B cell (primary cell): ENCODE measurements at regions not wholly inside any gene's neighbourhood (a gene's known extent, or its start where the extent isn't known, plus 50 kb on each side); places are given as distances from the start of the nearest gene placed in this dataset.

ENCODE experiments used
- CTCF ChIP-seq: fragments of 200-600 bp; IDR thresholded peaks from one replicate; pipeline ENCODE4 v1.8.0; 2022; ENCODE audit warnings: antibody characterized with exemption, mild to moderate bottlenecking
- EZH2 ChIP-seq: IDR thresholded peaks from 2 replicates; pipeline ENCODE4 v1.6.1; 2012; ENCODE audit warnings: borderline replicate concordance, low read depth, mild to moderate bottlenecking, moderate library complexity, low read length; ENCODE audit not compliant: insufficient read depth, poor library complexity, severe bottlenecking

GRCh38 chr5:2387634-2388325 lies 363.7 kb downstream of the IRX2 start:
- TF ChIP-seq CTCF (no peak), EZH2 (no peak)
